GM19438 (cell line): ENCODE measurements at regions not wholly inside any gene's neighbourhood (a gene's known extent, or its start where the extent isn't known, plus 50 kb on each side); places are given as distances from the start of the nearest gene placed in this dataset.
A peak's percentile ranks its signal among the peaks of the same experiment; 100 is the strongest.

Experiments used
- ATAC-seq: cut with Tn5 transposase; IDR thresholded peaks from one replicate; pipeline ENCODE4 v1.9.1; 2021; ENCODE audit warnings: low read depth; ENCODE audit not compliant: unreplicated experiment

GRCh38 chr2:38509947-38510326 lies 92.8 kb downstream of the HNRNPLL start:
- ATAC-seq: no peak

GRCh38 chr2:38509314-38509946 lies 93.3 kb downstream of the HNRNPLL start:
- no peak for ATAC-seq

- peak; percentile 62 for ATAC-seq
These were observed 94.3 kb downstream of the HNRNPLL start for GRCh38 chr2:38508311-38509039.

- ATAC-seq: no peak
These were observed 95.0 kb downstream of the HNRNPLL start for GRCh38 chr2:38507712-38508111.

GRCh38 chr2:38505779-38506178 lies 96.9 kb downstream of the HNRNPLL start:
- ATAC-seq: no peak

- no peak for ATAC-seq
These were observed 98.6 kb downstream of the HNRNPLL start for GRCh38 chr2:38504169-38504568.

- no peak for ATAC-seq
These were observed 100.6 kb downstream of the HNRNPLL start for GRCh38 chr2:38502107-38502506.

- no peak for ATAC-seq
These were observed 102.5 kb downstream of the HNRNPLL start for GRCh38 chr2:38500283-38500634.

- ATAC-seq: no peak
These were observed 103.0 kb downstream of the HNRNPLL start for GRCh38 chr2:38499548-38500282.

- peak; percentile 93 for ATAC-seq
These were observed 104.7 kb downstream of the HNRNPLL start for GRCh38 chr2:38498045-38498481.

- ATAC-seq: no peak
These were observed 105.1 kb downstream of the HNRNPLL start for GRCh38 chr2:38497670-38498037.

GRCh38 chr2:38496927-38497669 lies 105.6 kb downstream of the HNRNPLL start:
- no peak for ATAC-seq

GRCh38 chr2:38495880-38496279 lies 106.8 kb downstream of the HNRNPLL start:
- no peak for ATAC-seq

- no peak for ATAC-seq
These were observed 108.3 kb downstream of the HNRNPLL start for GRCh38 chr2:38494394-38494793.

- no peak for ATAC-seq
These were observed 110.6 kb downstream of the HNRNPLL start for GRCh38 chr2:38492042-38492615.

GRCh38 chr2:38491436-38491835 lies 111.3 kb downstream of the HNRNPLL start:
- ATAC-seq: no peak

- no peak for ATAC-seq
These were observed 112.8 kb upstream of the ATL2 start for GRCh38 chr2:38489846-38490245.

- ATAC-seq: no peak
These were observed 110.8 kb upstream of the ATL2 start for GRCh38 chr2:38487852-38488251.

GRCh38 chr2:38486213-38487026 lies 109.3 kb upstream of the ATL2 start:
- ATAC-seq: no peak

- ATAC-seq: peak; percentile 68
These were observed 108.7 kb upstream of the ATL2 start for GRCh38 chr2:38485734-38486133.
